IMR-90 (cell line): ENCODE measurements at regions not wholly inside any gene's neighbourhood (a gene's known extent, or its start where the extent isn't known, plus 50 kb on each side); places are given as distances from the start of the nearest gene placed in this dataset.

Source experiments
- ATAC-seq: fragments of 200-7000 bp; cut with Tn5 transposase; 2 replicates; pipeline ENCODE4 v1.9.1; 2020; ENCODE audit warnings: low read depth, mild to moderate bottlenecking, moderate library complexity
- BruUV-seq: library from RNA; stranded (reverse); fragments of 400-500 nt; replicated peaks from 2 replicates; lab custom pipeline; 2021; lab: Mats Ljungman, UMichigan
- CTCF ChIA-PET: fragments of 300-600 bp; formaldehyde crosslinking; extraction: SDS; loops from one replicate; lab custom pipeline; 2021; ENCODE audit warnings: antibody characterized with exemption; lab: Yijun Ruan, JAX
- POLR2A ChIA-PET: fragments of 300-600 bp; sonication (Branson Sonifier 250); formaldehyde crosslinking; loops from one replicate; lab custom pipeline; 2022; ENCODE audit warnings: antibody characterized with exemption; ENCODE audit not compliant: unreplicated experiment; lab: Charles Lee
- DNase-seq: peaks from one replicate; pipeline ENCODE4 v3.0.0; 2013
- H2AFZ ChIP-seq: replicated peaks from 2 replicates; pipeline ENCODE3; 2013; ENCODE audit warnings: low read length, mild to moderate bottlenecking; ENCODE audit not compliant: poor library complexity
- H2AK5ac ChIP-seq: 2 replicates; pipeline ENCODE4 v1.6.1; 2013; ENCODE audit warnings: low read depth, low read length, inconsistent platforms
- H2AK9ac ChIP-seq: replicated peaks from 2 replicates; pipeline ENCODE3; 2013; ENCODE audit warnings: mild to moderate bottlenecking, low read depth, low read length, moderate library complexity; ENCODE audit not compliant: poor library complexity
- H2BK120ac ChIP-seq: 2 replicates; pipeline ENCODE4 v1.6.1; 2013; ENCODE audit warnings: low read depth, low read length, inconsistent platforms
- H2BK15ac ChIP-seq: 3 replicates; pipeline ENCODE4 v1.6.1; 2013; ENCODE audit warnings: low read depth, low read length, inconsistent platforms
- H2BK20ac ChIP-seq: 2 replicates; pipeline ENCODE4 v1.6.1; 2013; ENCODE audit warnings: low read depth, mild to moderate bottlenecking, inconsistent platforms, low read length, moderate library complexity
- H2BK5ac ChIP-seq: 2 replicates; pipeline ENCODE4 v1.6.1; 2013; ENCODE audit warnings: mild to moderate bottlenecking, low read depth, low read length, inconsistent platforms; ENCODE audit not compliant: poor library complexity, severe bottlenecking
- H3K14ac ChIP-seq: replicated peaks from 2 replicates; pipeline ENCODE4 v1.6.1; 2013; ENCODE audit warnings: low read depth, low read length, inconsistent platforms
- H3K18ac ChIP-seq: 2 replicates; pipeline ENCODE4 v1.6.1; 2013; ENCODE audit warnings: low read depth, low read length, control low read depth
- H3K23ac ChIP-seq: 2 replicates; pipeline ENCODE4 v1.6.1; 2013; ENCODE audit warnings: low read depth, low read length, inconsistent platforms
- H3K27ac ChIP-seq: 2 replicates; pipeline ENCODE4 v1.5.1; 2013; ENCODE audit warnings: mild to moderate bottlenecking, control low read depth, low read length; ENCODE audit not compliant: insufficient read depth
- H3K27me3 ChIP-seq: 2 replicates; pipeline ENCODE4 v1.6.1; 2013; ENCODE audit warnings: low read length; ENCODE audit not compliant: control insufficient read depth, insufficient read depth
- H3K36me3 ChIP-seq: 2 replicates; pipeline ENCODE4 v1.6.1; 2013; ENCODE audit warnings: low read length, mixed read lengths; ENCODE audit not compliant: control insufficient read depth, insufficient read depth
- H3K4ac ChIP-seq: 2 replicates; pipeline ENCODE4 v1.6.1; 2013; ENCODE audit warnings: low read depth, low read length, inconsistent platforms
- H3K4me1 ChIP-seq: 2 replicates; pipeline ENCODE4 v1.6.1; 2013; ENCODE audit warnings: low read length, mixed read lengths; ENCODE audit not compliant: control insufficient read depth, insufficient read depth
- H3K4me2 ChIP-seq: 2 replicates; pipeline ENCODE4 v1.6.1; 2013; ENCODE audit warnings: low read depth, mild to moderate bottlenecking, control low read depth, low read length, moderate library complexity
- H3K4me3 ChIP-seq: 2 replicates; pipeline ENCODE4 v1.5.1; 2013; ENCODE audit warnings: low read depth, mild to moderate bottlenecking, control low read depth, low read length, moderate library complexity; ENCODE audit not compliant: insufficient read depth
- H3K56ac ChIP-seq: 2 replicates; pipeline ENCODE4 v1.6.1; 2013; ENCODE audit warnings: low read length, inconsistent platforms; ENCODE audit not compliant: insufficient read depth; ENCODE audit errors: extremely low read depth
- H3K79me1 ChIP-seq, 2 experiments: 2 replicates each; pipeline ENCODE4 v1.6.1; 2013; ENCODE audit warnings: low read length in 2 of 2, inconsistent platforms in 1 of 2, low read depth in 1 of 2
- H3K9ac ChIP-seq: 2 replicates; pipeline ENCODE4 v1.6.1; 2013; ENCODE audit warnings: low read depth, low read length, control low read depth
- H3K9me1 ChIP-seq: 2 replicates; pipeline ENCODE4 v1.6.1; 2013; ENCODE audit warnings: low read length, inconsistent platforms; ENCODE audit not compliant: insufficient read depth
- H3K9me3 ChIP-seq: 2 replicates; pipeline ENCODE4 v1.6.1; 2013; ENCODE audit warnings: low read length; ENCODE audit not compliant: control insufficient read depth, insufficient read depth
- H4K20me1 ChIP-seq: 2 replicates; pipeline ENCODE4 v1.6.1; 2013; ENCODE audit warnings: low read length, inconsistent platforms; ENCODE audit not compliant: insufficient read depth
- H4K5ac ChIP-seq: 2 replicates; pipeline ENCODE4 v1.6.1; 2013; ENCODE audit warnings: mild to moderate bottlenecking, low read depth, low read length, control low read depth
- H4K8ac ChIP-seq, 2 experiments: 2 replicates each; pipeline ENCODE4 v1.6.1; 2013; ENCODE audit warnings: low read depth in 2 of 2, low read length in 2 of 2, control low read depth in 1 of 2, inconsistent platforms in 1 of 2
- H4K91ac ChIP-seq: 2 replicates; pipeline ENCODE4 v1.6.1; 2013; ENCODE audit warnings: low read depth, low read length, inconsistent platforms; ENCODE audit not compliant: insufficient read depth
- CEBPB ChIP-seq: IDR thresholded peaks from 2 replicates; pipeline ENCODE4 v1.6.1; 2012; ENCODE audit warnings: low read depth, low read length, improper control_type of control experiment
- CHD1 ChIP-seq: IDR thresholded peaks from 2 replicates; pipeline ENCODE4 v1.6.1; 2012; ENCODE audit warnings: low read depth, low read length, improper control_type of control experiment
- FOS ChIP-seq: fragments of 150-350 bp; IDR thresholded peaks from 2 replicates; pipeline ENCODE4 v1.6.1; 2016; ENCODE audit warnings: low read depth, low read length
- MAFK ChIP-seq: IDR thresholded peaks from 2 replicates; pipeline ENCODE4 v1.6.1; 2012; ENCODE audit warnings: low read depth, low read length, improper control_type of control experiment
- RAD21 ChIP-seq: IDR thresholded peaks from 2 replicates; pipeline ENCODE4 v1.6.1; 2012; ENCODE audit warnings: low read length, improper control_type of control experiment
- RFX5 ChIP-seq: IDR thresholded peaks from 2 replicates; pipeline ENCODE4 v1.8.0; 2012; ENCODE audit warnings: low read depth, mild to moderate bottlenecking, low read length, moderate library complexity
- SMC3 ChIP-seq: fragments of 150-350 bp; IDR thresholded peaks from 2 replicates; pipeline ENCODE4 v1.6.1; 2016; ENCODE audit warnings: low read depth, mild to moderate bottlenecking, antibody characterized with exemption, low read length, moderate library complexity
- WGBS, 2 experiments: methylation state at CpG; one replicate each; pipeline versions ENCODE4 v1.1.5 to v1.1.7; 2013; ENCODE audit warnings: missing lambda C conversion rate in 2 of 2; ENCODE audit not compliant: insufficient read length in 1 of 2; ENCODE audit errors: extremely low coverage in 2 of 2; 5-methylcytosine and 5-hydroxymethylcytosine counted together
- dilution Hi-C: fragments of 300-500 bp; cut with HindIII; formaldehyde crosslinking; loops from one replicate; pipeline ENCODE4 v1.14.3; 2018; ENCODE audit warnings: low sequenced_read_pairs; ENCODE audit not compliant: unreplicated experiment
- in situ Hi-C: fragments of 300-500 bp; cut with MboI; formaldehyde crosslinking; loops from 3 replicates; pipeline ENCODE4 v1.14.3; 2019; ENCODE audit warnings: low sequenced_read_pairs, inconsistent platforms, mixed read lengths
- intact Hi-C: fragments of 100-400 bp; cut with micrococcal nuclease; formaldehyde crosslinking; loops from 2 replicates; pipeline ENCODE4 v1.10.0; 2022

DNA sequence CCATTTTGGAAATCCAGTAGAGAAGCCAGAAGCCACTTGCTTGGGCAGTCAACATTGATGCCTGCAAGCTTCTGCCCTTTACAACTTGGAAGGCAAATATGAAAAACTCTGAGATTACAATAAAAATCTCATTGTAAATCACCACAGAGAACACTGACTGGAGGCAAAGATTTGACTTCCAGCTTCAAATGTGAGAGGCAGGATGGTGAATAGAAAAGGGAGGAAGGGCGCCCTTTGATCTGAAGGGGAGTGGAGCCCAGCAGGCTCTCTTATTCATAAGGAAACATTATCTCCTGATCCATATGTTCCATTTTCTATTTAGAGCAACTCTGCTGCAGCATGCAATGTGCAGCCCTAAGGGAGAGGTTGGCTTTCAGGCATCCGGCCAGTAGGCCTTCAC is 348.3 kb downstream of the AJAP1 start:
- Histone ChIP-seq H3K18ac (no peak overlapping the region), H4K91ac (no peak overlapping the region), H4K20me1 (no peaks in the 10 kb centered on the region), H2BK5ac (no peak overlapping the region), H3K4me3 (no peak overlapping the region), H3K56ac (no peak overlapping the region), H4K5ac (no peak overlapping the region), H3K4me1 (no peaks in the 10 kb centered on the region), H3K9me3 (peaks cover 35% of the 10 kb centered on the region), H3K4ac (no peak overlapping the region), H2BK20ac (no peak overlapping the region), H2AK9ac (no peak overlapping the region), H2BK120ac (no peak overlapping the region), H2AFZ (no peak overlapping the region), H3K36me3 (no peaks in the 10 kb centered on the region), H2BK15ac (no peak overlapping the region), H3K23ac (no peak overlapping the region), H2AK5ac (no peak overlapping the region), H3K9me1 (no peaks in the 10 kb centered on the region), H3K79me1 (no peaks in the 10 kb centered on the region), H4K8ac (no peak overlapping the region), H3K14ac (no peak overlapping the region), H3K27me3 (no peaks in the 10 kb centered on the region), H3K9ac (no peak overlapping the region), H3K4me2 (no peak overlapping the region), H3K27ac (no peak overlapping the region)
- CTCF ChIA-PET: no interaction called here
- in situ Hi-C loops: no loop called here
- intact Hi-C loops: no loop called here
- POLR2A ChIA-PET: no interaction called here
- no CpG with 5 or more reads among the region's 2 CpGs for WGBS, 2 experiments
- dilution Hi-C loops: no loop called here
- no peak for DNase-seq
- ATAC-seq: no peak
- TF ChIP-seq RAD21 (no peak), RFX5 (no peak), SMC3 (no peak), FOS (no peak), CEBPB (no peak), MAFK (no peak), CHD1 (no peak)
- BruUV-seq: no TSS peak
